Adipocyte (in vitro differentiated cells): ENCODE measurements at regions not wholly inside any gene's neighbourhood (a gene's known extent, or its start where the extent isn't known, plus 50 kb on each side); places are given as distances from the start of the nearest gene placed in this dataset.

ENCODE experiments used
- DNase-seq: peaks from one replicate; pipeline ENCODE4 v3.0.0-alpha.2; 2015; ENCODE audit warnings: low read depth
- H3K27me3 ChIP-seq: replicated peaks from 2 replicates; pipeline ENCODE4 v1.7.0; 2013; ENCODE audit warnings: mild to moderate bottlenecking, low read length, moderate library complexity; ENCODE audit not compliant: control insufficient read depth, insufficient read depth
- H3K36me3 ChIP-seq: 2 replicates; pipeline ENCODE4 v1.7.0; 2013; ENCODE audit warnings: low read length, mild to moderate bottlenecking, moderate library complexity; ENCODE audit not compliant: control insufficient read depth, insufficient read depth, severe bottlenecking
- H3K4me1 ChIP-seq: 2 replicates; pipeline ENCODE4 v1.7.0; 2013; ENCODE audit warnings: mild to moderate bottlenecking, low read length, moderate library complexity; ENCODE audit not compliant: control insufficient read depth, insufficient read depth
- H3K4me3 ChIP-seq: 2 replicates; pipeline ENCODE4 v1.7.0; 2013; ENCODE audit warnings: mild to moderate bottlenecking, low read length, moderate library complexity
- H3K9ac ChIP-seq: 2 replicates; pipeline ENCODE4 v1.7.0; 2013; ENCODE audit warnings: mild to moderate bottlenecking, low read length, moderate library complexity
- H3K9me3 ChIP-seq: 2 replicates; pipeline ENCODE4 v1.7.0; 2013; ENCODE audit warnings: mild to moderate bottlenecking, low read length, moderate library complexity; ENCODE audit not compliant: control insufficient read depth

DNA sequence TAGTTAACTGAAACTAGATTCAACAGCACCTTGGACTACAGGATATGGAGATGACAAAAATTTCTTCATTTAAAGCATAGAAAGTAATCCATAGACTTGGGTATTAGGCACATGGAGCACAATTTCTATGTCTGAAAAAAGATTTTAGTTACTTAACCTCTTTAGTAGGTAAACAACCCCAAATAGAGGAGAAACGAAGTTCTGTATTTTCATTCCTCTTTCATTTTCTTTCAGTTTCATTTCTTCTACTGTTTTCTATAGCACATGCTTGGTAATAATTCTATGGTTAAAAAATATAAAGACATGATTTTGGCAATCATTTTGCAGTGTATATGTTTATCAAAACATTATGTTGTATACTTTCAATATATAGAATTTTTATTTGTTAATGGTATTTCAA lies 99.5 kb downstream of the CASP12 start:
- H3K4me3 ChIP-seq, result peak overlapping the region; percentile 12
- H3K4me1 ChIP-seq, result peaks cover 6% of the 10 kb centered on the region
- H3K27me3 ChIP-seq, result no peaks in the 10 kb centered on the region
- no peak overlapping the region for H3K9ac ChIP-seq
- no peak for DNase-seq
- peaks cover 8% of the 10 kb centered on the region for H3K9me3 ChIP-seq
- no peaks in the 10 kb centered on the region for H3K36me3 ChIP-seq

DNA sequence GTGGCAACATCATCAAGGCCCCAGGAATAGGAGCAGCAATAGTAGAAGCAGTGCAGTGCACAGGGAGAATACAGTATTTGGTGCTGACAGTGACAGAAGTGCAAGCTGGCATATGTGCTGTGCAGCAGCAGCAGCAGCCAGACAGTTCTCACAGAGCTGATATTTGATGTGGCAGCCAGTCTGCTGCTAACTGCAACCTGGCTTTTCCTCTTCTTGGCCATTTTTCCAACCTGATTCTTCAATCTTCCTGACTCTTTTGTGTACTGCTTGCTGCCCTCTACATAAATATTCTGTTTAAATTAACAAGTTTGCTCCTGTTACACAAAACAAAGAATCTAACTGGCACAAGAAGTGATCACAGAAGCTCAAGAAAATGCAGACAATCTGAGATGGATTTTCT lies 102.0 kb downstream of the CASP12 start:
- Histone ChIP-seq H3K36me3 (no peaks in the 10 kb centered on the region), H3K4me1 (peaks cover 6% of the 10 kb centered on the region), H3K9me3 (peaks cover 8% of the 10 kb centered on the region), H3K4me3 (no peak overlapping the region), H3K27me3 (no peaks in the 10 kb centered on the region), H3K9ac (no peak overlapping the region)
- no peak for DNase-seq

DNA sequence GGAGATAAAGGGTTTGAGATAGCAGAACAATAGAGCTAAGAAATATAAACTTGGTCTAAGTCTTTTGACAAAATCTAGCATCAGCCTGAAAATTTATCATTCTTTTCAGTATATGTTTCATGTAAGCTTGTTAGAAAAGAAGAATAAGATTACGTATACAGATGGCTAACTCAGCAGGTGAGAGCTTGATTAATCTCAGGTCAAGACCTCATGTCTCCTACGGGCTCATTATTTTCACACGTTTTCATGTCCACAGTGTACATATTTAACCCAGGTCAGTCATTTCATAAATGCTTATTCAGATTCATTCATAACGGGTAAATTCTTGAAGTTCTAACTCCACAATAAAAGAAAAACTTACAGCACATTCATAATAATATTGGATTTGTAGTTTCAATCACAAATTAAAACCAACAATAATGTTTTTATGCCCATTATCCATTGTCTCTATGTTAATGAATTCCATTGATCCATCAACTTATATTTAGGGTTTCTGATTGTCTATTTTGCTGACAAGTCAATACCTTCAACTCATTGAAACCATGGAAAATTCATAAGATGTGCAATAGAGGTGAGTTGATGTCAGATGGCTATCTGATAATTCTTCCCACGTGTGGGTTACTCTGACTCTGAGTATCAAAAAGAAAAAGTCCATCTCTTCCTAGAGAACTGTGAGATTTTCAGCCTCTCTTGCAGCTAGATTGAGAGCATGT lies 102.6 kb downstream of the CASP12 start:
- H3K9me3 ChIP-seq, result peaks cover 8% of the 10 kb centered on the region
- no peaks in the 10 kb centered on the region for H3K27me3 ChIP-seq
- no peaks in the 10 kb centered on the region for H3K36me3 ChIP-seq
- H3K4me3 ChIP-seq, result no peak overlapping the region
- H3K9ac ChIP-seq, result no peak overlapping the region
- no peak for DNase-seq
- peaks cover 6% of the 10 kb centered on the region for H3K4me1 ChIP-seq

DNA sequence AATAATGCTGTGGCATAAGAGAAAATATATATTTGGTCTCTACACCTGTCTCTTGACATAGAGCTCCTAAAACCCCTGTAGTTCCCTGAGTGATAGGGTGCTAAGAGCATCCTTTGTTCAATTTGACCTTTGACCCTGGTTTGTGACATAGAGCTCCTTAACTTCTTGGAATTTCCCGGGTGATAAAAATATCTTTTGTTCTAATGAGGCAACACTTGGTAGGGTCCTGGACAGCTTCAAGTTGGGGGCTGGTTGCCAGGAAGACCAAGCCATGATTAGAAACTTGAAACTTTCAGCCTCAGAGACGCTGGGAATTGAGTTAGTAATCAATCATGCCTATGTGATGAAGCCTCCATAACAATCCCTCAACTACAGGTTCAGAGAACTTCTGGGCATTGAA lies 105.4 kb downstream of the CASP12 start:
- DNase-seq, result no peak
- Histone ChIP-seq H3K9me3 (peaks cover 8% of the 10 kb centered on the region), H3K36me3 (no peaks in the 10 kb centered on the region), H3K9ac (no peak overlapping the region), H3K4me1 (no peaks in the 10 kb centered on the region), H3K4me3 (no peak overlapping the region), H3K27me3 (no peaks in the 10 kb centered on the region)

DNA sequence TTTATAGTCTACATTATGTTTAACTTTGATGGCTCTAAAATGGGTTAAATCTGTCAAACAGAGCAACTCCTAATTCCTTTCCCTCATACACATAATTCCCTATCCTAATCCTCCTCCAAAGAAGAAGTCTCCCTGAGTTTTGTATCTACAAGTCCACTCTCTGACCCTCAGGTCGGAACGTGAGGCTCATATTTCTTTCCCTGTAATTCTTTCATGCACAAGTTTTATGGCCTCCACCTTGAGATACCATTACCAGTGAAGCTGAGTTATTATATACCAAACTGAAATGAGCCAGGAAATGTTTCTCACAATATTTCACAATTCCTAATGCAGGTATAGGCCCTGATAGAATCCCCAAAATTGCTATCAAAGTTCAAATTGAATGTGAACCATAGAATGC lies 106.4 kb downstream of the CASP12 start:
- Histone ChIP-seq H3K4me3 (no peak overlapping the region), H3K9ac (no peak overlapping the region), H3K4me1 (no peaks in the 10 kb centered on the region), H3K9me3 (peaks cover 8% of the 10 kb centered on the region), H3K27me3 (no peaks in the 10 kb centered on the region), H3K36me3 (no peaks in the 10 kb centered on the region)
- DNase-seq, result no peak

DNA sequence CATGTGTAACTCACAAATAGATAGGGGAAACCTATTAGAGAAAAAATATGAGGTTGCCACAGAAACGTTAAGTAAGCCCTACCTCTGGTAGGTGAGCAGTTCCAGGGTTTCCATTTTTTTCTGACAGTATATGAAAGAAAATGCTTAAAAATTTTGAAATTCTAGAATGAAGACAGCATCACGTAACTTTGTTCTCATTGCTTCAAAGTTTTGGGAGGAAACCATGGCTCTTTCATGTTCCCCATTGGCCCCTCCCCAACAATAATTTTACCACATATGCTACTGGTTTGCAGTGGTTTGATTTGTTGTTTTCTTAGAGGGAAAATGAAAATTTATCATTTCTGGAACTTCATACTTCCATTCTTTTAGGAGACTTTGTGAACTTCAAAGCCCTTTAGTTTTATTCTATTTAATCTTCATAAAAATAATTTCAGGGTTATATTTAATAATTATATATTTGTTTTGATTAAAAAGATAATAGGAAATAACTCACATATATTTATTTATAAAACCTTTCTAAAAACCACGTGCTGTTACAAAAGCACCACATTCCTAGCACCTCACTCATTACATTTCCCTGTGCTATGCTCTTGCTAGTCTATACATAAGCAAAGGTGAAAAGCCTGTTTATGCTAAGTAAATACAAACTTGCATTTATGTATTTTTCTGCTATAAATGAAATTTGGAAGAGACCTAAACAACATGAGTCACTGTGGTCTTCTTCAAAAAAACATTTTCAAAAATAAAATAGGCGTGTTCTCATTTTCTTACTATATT lies 113.4 kb downstream of the CASP12 start:
- Histone ChIP-seq H3K4me3 (no peak overlapping the region), H3K9ac (no peak overlapping the region), H3K4me1 (no peaks in the 10 kb centered on the region), H3K36me3 (no peaks in the 10 kb centered on the region), H3K9me3 (no peaks in the 10 kb centered on the region), H3K27me3 (no peaks in the 10 kb centered on the region)
- no peak for DNase-seq

DNA sequence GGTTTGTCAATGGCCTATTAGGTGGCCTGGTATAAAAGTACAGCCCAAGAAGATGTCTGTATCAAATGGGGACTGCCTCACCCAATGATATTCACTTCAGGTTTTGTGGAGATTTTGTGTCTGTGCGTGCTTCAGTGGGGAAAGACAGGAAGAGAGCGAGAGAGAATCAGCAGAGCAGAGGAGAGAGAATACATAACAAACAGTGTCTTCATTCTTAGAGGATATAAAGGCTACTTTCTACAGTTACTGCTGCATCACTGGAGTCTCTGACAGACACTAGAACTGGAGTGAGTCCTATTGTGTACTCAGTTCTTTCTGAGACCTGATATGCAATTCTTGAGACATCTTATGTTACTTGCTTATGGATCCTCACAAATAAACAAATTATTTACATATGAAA lies 115.0 kb downstream of the CASP12 start:
- DNase-seq, result no peak
- H3K36me3 ChIP-seq, result no peaks in the 10 kb centered on the region
- H3K27me3 ChIP-seq, result no peaks in the 10 kb centered on the region
- H3K4me1 ChIP-seq, result no peaks in the 10 kb centered on the region
- H3K9ac ChIP-seq, result no peak overlapping the region
- no peak overlapping the region for H3K4me3 ChIP-seq
- H3K9me3 ChIP-seq, result no peaks in the 10 kb centered on the region

DNA sequence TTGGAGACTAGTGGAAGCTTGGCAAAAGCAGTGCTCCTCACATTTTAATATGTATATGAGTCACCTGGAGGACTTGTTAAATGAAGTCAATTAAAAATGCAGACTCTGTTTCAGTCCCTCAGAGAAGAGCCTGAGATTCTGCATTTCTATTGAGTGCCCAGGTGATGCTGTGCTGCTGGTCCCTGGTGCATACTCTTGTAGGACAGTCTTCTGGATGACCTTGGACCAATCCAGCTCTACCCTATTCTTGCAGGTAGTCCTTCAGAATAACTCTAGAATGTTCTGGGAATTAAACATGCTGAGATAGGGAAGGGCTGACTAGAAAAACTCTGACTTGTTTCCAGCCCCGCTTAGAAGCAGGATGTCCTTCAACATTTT lies 115.9 kb downstream of the CASP12 start:
- H3K36me3 ChIP-seq, result no peaks in the 10 kb centered on the region
- H3K4me3 ChIP-seq, result no peak overlapping the region
- H3K27me3 ChIP-seq, result no peaks in the 10 kb centered on the region
- no peaks in the 10 kb centered on the region for H3K4me1 ChIP-seq
- no peak overlapping the region for H3K9ac ChIP-seq
- H3K9me3 ChIP-seq, result no peaks in the 10 kb centered on the region
- no peak for DNase-seq

DNA sequence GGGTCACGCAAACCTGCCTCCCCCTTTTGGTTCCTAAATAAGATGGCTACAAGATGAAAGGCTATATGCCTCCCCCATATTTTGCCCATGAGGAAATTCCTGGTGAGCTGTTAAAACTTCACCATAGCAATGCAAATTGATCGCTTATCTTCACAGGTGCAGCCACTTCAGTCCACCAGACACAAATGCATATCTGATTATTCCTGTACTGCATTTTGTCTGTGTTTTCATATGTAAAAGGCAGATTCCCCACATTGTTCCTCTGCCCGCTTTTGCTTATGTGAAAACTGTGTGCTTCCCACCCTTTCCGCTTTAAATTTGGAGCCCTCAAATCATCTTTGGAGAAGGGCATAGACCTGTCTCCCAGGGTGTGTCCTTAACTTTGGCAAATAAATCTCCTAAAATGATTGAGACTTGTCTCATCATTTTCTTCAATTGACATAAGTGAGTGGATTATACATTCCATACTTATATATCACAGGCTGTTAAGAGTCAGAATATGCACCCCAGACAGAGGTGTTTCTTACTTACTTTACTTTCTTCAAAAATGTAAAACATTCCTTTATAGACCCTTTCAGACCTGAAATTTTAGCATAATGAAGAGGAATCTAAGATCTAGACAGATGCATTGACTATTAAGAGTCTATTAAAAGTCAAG lies 116.4 kb downstream of the CASP12 start:
- H3K4me1 ChIP-seq, result no peaks in the 10 kb centered on the region

DNA sequence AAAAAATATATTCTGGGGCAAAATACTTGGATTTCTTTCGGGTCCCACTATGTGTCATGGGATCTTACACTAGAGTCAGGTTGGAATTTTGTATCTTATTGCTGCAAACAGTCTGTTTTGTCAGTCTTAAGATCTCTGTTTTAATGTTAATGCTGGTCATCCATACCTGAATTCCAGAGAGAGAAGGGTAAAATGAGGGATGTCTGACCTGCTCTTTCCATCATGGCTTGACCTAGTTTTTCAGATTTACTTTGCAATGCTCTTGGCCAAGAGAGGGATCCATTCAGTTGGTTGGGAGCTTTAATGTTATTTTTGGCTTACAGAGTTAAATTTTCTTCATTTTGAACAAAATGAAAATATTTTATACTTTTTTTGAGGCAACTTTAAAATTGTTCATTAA lies 117.2 kb downstream of the CASP12 start:
- Histone ChIP-seq H3K27me3 (no peaks in the 10 kb centered on the region), H3K9me3 (no peaks in the 10 kb centered on the region), H3K4me1 (no peaks in the 10 kb centered on the region), H3K36me3 (no peaks in the 10 kb centered on the region), H3K9ac (no peak overlapping the region), H3K4me3 (no peak overlapping the region)
- DNase-seq, result no peak

More for the DNA sequence above, 116.4 kb downstream of the CASP12 start:
- no peaks in the 10 kb centered on the region for H3K9me3 ChIP-seq
- DNase-seq, result no peak
- no peaks in the 10 kb centered on the region for H3K36me3 ChIP-seq
- H3K27me3 ChIP-seq, result no peaks in the 10 kb centered on the region
- no peak overlapping the region for H3K9ac ChIP-seq
- H3K4me3 ChIP-seq, result no peak overlapping the region

DNA sequence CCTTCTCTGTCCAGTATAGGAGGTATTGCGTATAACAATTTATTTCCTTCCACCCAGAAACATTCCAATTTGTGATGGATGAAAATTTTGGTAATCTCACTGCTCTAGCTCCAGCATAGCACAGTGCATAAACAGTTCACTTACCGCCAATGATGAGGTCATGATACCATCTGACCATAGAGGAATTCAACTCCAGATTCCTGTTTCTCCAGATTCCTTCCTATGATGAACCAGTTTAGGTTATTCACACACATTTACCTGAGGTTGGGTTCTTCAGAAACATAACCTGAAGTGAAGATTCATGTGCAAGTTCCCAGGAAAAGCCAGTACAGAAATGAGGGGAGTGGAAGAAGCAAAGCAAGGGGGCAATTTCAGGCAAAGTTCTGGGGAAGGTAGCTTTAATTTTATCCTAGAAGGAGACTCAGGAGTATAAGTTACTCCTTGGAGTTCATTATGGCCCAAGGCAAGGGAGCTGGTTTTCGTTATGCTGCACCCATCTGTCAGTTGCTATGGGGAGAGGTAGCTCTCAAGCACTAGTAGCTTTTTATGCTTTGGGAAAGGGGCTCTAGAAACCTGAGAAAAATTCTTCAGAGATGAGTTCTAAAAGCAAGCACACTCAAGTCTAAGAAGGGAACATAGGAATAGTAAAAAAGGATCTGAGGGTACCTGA lies 121.6 kb downstream of the CASP12 start:
- Histone ChIP-seq H3K36me3 (no peaks in the 10 kb centered on the region), H3K9ac (no peak overlapping the region)
- DNase-seq, result no peak

More for the DNA sequence above, 121.6 kb downstream of the CASP12 start:
- Histone ChIP-seq H3K4me1 (peaks cover 8% of the 10 kb centered on the region), H3K27me3 (no peaks in the 10 kb centered on the region), H3K9me3 (peaks cover 7% of the 10 kb centered on the region), H3K4me3 (no peak overlapping the region)
